ENCODE measurements at regions not wholly inside any gene's neighbourhood (a gene's known extent, or its start where the extent isn't known, plus 50 kb on each side); places are given as distances from the start of the nearest gene placed in this dataset.
"Not testable (repeated sequence)": the region's sequence is repeated elsewhere in the genome, so short reads cannot be mapped to it uniquely, and the experiment has no call there.

GRCh38 chr10:59454171-59454919 is 92.0 kb upstream of the FAM13C start:
- no peak for DNase-seq (ENCODE audit: low spot score)

- DNase-seq (ENCODE audit: low spot score), result no peak
Observed at GRCh38 chr10:59448616-59449015, 86.3 kb upstream of the FAM13C start.

- no peak for DNase-seq (ENCODE audit: low spot score)
Observed at GRCh38 chr10:59435707-59436106, 73.4 kb upstream of the FAM13C start.

- no peak for DNase-seq (ENCODE audit: low spot score)
Observed at GRCh38 chr10:59434463-59435321, 72.3 kb upstream of the FAM13C start.

- DNase-seq (ENCODE audit: low spot score), result no peak
Observed at GRCh38 chr10:59433720-59434428, 71.5 kb upstream of the FAM13C start.

- DNase-seq (ENCODE audit: low spot score), result no peak
Observed at GRCh38 chr10:59432207-59432900, 70.0 kb upstream of the FAM13C start.

GRCh38 chr10:59413795-59414194 is 51.4 kb upstream of the FAM13C start:
- not testable (repeated sequence) for DNase-seq (ENCODE audit: low spot score)

Data from umbilical cord (tissue), 1 donor.